Stimulated activated CD8-positive, alpha-beta memory T cell treated with anti-CD3 and anti-CD28 coated beads, Interleukin-15, amount 100 ng/mL, for 4 hours (primary cell): ENCODE measurements at regions not wholly inside any gene's neighbourhood (a gene's known extent, or its start where the extent isn't known, plus 50 kb on each side); places are given as distances from the start of the nearest gene placed in this dataset.
"Not testable (repeated sequence)": the region's sequence is repeated elsewhere in the genome, so short reads cannot be mapped to it uniquely, and the experiment has no call there.

Experiments
- DNase-seq, 2 donors: peaks; one replicate each; pipeline ENCODE4 v3.0.0-alpha.2; 2020; ENCODE audit warnings: low read depth in 2 of 2

DNA sequence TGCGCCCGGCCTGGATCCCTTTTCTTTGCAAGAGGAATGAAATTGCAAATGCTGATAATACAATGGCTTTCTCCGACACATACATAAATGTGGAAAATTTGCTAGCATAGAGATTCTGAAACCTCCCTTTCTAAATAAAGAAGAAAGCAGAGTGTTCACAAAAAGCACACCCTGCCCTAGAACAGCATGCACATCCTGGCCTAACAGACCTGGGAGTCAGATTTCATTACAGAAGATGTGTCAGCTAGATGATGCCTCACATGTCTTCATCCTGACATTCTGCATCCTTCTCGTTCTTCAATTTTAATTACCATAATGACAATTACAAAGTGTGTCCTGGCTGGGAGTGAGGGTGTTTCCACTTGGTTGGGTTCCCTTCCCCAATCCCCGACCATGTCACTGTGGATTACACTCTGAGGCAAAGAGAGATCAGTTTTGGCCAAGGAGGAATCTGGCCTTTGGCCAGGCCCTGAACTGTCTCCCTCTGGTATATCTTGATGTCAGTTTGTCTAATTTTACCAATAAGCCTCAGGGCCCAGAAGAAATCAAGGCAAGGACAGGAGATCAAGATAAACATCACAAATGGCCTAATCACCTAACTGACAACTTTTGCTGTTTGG is 104.9 kb upstream of the SPATA12 start:
- DNase-seq = no peak

DNA sequence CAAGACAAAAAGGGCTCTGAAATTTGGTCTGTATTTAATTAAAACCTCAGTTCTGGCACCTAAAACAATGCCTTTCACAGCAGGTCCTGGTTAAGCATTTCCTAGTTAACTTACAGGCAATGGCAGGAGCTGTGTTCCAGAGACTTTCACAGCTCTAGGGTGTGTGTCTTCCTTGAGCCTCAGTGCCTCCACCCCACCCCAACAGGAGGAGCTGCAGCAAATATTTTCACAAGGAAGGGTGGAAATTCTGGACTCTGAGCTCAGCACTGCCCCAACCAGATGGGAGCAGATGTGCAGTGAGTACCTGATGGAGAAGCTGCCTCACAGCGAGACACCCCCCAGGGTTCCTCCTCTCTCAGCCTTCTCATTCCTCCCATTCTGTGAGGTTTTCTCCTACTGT is 106.3 kb upstream of the SPATA12 start:
- DNase-seq = no peak

DNA sequence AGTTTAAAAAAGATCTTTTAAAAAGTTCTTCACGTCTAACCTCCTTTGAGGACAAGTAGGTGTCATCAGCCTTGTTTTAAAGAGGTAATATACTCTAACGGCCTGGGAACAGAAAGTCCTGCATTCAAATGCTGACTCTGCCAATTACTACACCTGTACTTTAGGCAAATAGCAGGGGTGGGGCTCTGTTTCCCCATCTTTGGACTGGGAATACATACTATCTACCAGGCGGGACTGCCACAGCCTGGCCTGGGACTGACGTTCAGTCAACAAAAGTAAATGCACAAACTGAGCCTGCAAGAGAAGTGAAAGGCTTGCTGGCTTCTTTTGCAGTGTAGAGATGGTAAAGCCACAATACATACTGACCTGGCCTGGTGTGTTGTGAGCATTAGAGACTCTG is 107.6 kb upstream of the SPATA12 start:
- no peak for DNase-seq

DNA sequence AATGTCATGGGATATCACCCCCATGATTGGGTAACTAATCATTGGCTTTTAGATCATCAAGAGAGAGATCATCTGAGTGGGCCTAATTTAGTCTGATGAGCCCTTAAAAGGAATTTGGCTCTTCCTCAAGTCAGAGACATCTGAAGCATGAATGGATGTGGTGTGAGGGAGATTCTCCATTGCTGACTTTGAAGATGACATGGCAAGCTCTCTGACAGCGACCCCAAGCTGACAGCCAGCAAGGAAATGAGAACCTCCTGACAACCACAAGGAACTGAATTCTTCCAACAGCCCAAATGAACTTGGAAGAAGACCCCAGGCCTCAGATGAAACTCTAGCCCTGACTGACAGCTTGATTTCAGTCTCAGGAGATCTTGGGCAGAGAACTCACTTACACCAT is 108.4 kb upstream of the SPATA12 start:
- DNase-seq = no peak

DNA sequence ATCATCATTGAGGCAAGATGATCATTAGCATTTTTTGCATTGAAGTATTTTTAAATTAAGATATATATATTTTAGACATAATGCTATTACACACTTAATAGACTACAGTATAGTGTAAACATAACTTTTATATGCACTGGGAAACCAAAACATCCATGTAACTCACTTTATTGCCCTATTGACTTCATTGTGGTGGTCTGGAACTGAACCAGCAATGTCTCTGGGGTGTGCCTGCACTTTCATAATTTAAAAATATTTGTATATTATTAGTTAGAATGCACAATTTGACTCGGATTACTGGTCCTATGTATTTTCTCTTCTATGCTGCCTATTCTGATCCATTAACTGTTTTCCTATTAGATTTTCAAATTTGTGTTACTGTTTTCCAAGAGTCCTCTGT is 109.1 kb upstream of the SPATA12 start:
- no peak for DNase-seq

DNA sequence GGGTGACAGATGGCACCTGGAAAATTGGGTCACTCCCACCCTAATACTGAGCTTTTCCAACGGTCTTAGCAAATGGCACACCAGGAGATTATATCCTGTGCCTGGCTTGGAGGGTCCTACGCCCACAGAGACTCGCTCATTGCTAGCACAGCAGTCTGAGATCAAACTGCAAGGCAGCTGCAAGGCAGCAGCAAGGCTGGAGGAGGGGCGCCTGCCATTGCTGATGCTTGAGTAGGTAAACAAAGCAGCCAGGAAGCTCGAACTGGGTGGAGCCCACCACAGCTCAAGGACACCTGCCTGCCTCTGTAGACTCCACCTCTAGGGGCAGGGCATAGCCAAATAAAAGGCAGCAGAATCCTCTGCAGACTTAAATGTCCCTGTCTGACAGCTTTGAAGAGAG is 115.1 kb upstream of the SPATA12 start:
- DNase-seq = not testable (repeated sequence)

DNA sequence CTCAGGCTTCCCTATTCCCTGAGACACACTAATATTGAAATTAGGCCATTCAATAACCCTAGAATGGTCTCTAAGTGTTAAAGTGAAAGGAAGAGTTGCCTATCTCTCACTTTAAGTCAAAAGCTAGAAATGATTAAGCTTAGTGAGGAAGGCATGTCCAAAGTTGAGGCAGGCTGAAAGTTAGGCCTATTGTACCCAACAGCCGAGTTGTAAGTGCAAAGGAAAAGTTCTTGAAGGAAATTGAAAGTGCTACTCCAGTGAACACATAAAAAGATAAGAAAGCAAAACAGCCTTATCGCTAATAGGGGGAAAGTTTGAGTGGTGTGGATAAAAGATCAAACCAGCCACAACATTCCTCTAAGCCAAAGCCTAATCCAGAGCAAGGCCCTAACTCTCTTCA is 117.9 kb upstream of the SPATA12 start:
- DNase-seq = no peak

DNA sequence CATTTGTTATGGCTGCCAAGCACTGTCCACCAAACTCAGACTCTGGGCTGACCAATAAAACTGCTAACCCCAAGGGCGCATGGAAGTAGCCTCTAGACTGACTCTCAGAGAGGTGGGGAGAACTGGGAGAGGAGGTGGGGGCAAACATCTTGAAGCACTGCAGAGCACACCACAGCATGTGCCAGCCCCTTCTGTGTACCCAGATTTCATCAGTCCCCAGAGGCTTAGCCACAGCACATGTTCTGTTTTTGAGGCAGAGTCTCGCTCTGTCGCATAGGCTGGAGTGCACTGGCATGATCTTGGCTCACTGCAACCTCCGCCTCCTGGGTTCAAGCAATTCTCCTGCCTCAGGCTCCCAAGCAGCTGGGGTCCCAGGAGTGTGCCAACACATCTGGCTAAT is 119.5 kb upstream of the SPATA12 start:
- DNase-seq = no peak

DNA sequence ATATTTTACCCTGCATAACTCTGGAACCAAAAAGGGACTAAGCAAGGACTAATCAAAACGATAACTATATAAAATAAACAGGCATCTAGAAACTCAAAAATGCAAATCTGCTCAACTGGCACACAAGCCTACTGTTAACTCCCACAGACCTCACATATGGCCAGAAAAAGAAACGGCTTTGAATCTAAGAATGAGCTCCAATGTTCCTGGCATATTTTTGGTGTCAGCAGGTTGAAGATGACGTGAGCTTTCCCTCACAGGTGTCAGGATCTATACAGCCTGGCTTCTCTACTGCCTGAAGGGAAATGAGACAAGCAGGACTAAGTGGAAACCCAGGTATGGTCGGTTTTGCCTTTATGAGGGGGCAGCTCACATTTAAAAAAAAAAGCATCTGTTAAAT is 120.1 kb upstream of the SPATA12 start:
- DNase-seq = no peak

DNA sequence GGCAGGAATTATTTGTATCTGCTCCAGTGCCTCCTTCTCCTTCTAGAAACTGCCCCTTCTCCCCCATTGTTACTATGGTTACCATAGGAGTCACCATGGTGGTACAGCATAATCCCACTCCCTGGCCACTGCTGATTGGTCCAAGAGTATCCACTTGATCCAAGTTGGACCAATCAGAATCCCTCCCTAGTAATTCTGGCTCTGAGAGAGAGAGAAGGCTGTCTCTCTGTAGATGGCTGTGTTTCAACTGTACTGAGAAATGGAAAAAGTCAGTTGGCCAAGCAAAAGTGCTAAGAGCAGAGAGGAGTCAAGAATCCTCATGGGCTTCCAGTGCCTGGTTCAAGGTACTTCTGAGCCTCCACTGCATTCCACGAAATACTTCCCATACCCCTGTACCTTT is 120.6 kb upstream of the SPATA12 start:
- DNase-seq = no peak

DNA sequence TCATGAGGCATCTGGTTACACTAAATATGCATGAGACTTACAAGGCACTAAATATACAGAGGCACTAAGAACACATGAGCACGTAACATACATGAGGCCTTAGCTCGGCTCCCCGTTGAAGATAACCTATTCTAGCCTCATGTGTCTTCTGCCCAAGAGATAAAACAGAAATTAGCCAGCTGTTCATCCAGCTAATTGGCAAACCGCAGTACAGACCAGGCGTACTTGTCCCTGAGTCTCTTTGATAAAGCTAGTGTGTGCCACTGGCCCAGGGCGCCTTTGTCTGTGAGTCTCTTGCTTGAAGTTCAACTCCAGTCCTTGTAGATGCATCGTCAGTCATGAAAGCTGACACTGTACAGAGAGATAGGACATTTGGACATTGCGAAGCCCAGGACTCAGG is 121.9 kb upstream of the SPATA12 start:
- no peak for DNase-seq

DNA sequence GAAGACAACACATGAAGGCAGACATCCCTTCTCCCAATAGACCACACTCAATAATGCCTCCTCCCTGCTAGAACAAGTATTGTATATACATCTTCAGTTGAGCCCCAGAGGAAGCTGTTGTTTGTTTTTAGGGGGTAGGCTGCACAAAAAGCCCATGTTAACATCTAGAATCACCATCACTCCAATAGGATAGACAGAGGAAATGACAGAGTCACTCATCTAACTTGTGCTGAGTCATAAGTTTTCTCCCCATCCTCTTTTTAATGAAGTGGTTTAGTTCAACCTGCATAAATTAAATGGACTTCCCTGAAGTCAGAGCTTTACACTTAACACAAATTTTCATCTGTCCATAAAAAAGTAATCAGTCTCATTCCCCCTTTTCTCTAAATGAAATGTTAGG is 122.9 kb upstream of the SPATA12 start:
- no peak for DNase-seq

DNA sequence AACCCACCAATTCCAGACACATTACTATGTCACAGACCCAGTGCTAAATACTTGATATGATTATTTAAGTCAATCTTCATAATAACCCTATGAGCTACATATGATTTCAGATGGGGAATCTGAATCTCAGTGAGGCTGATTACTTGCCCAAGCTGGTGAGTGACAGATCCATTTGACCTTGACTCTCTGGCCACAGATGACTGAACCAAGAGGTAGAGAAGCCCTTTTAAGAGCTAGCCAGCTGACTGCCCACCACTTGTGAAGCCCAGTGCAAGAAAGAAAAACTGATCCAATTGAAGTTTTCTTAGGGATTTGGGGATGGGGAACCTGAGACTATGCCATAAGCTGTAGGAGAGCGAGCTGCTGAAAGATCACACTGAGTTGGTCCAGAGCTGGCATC is 124.7 kb upstream of the SPATA12 start:
- no peak for DNase-seq

DNA sequence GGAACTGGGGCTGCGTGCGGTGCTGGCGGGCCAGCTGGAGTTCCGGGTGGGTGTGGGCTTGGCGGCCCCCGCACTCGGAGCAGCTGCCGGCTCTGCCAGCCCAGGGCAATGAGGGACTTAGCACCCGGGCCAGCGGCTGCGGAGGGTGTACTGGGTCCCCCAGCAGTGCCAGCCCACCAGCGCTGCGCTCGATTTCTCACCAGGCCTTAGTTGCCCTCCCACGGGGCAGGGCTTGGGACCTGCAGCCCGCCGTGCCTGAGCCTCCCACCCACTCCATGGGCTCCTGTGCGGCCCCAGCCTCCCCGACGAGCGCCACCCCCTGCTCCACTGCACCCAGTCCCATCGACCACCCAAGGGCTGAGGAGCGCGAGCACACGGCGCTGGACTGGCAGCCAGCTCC is 126.0 kb upstream of the SPATA12 start:
- DNase-seq = not testable (repeated sequence)

DNA sequence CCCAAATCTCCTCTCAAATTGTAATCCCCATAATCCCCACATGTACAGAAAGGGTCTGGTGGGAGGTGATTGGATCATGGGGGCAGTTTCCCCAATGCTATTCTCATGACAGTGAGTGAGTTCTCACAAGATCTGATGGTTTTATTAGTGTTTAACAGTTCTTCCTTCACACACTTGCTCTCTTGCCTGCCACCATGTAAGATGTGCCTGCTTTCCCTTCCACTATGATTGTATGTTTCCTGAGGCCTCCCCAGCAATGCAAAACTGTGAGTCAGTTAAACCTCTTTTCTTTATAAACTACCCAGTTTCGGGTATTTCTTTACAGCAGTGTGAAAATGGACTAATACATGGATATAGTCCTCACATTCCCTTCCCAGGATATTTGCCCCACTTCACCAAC is 126.7 kb upstream of the SPATA12 start:
- no peak for DNase-seq

DNA sequence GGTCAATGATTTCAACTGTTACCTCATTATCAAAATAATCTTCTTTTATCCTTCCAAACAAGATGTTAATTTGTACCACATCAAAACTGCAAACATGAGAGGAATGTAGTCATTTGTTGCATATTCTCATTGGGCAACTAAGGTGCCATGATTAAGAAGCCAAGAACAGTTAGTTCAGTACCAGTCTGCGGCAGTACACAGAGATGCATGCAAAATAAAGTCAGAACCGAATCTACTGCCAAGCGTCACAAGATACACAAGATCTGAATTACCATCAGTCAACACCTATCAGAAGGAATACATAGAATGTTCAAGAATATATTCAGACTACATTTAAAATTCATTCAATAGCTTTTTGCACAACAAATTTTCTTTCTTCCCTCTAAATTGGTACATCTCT is 127.6 kb upstream of the SPATA12 start:
- DNase-seq = no peak

DNA sequence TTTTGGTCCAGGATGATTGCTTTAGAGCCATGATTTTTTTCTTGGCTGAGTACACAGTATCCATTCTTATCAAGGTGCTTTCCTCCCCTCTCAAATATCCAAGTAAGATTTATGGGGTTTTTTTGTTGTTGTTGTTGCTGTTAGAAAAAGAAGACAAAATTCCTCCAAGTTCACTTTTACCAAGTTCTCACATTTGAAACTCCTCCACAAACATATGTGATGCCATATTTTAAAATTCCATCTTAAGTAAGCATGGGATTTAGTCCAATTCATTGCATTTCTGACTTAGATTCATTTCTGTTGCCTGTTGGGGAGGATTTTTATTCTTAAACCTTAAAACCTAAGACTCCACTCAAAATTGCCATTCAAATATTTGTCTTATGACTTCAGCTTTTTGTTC is 128.6 kb upstream of the SPATA12 start:
- no peak for DNase-seq

DNA sequence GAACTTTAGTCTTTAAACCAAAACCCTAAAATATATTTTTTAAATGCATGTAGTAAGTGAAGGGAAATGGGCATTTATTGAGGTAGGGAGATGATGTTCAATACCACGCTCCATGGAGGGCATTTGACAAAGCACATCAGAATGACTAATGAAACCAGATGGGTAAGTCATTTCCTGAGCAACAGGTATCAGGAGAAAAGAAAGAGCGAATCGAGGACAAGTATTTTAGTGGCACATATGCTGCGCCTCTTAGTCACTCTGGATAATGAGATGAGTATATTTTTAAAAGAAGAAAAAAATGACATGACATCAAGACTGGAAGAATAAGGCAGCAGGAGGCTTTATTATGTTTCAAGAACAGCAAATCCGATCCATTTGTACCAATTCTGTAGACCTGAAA is 129.0 kb upstream of the ARHGEF3 start:
- no peak for DNase-seq

DNA sequence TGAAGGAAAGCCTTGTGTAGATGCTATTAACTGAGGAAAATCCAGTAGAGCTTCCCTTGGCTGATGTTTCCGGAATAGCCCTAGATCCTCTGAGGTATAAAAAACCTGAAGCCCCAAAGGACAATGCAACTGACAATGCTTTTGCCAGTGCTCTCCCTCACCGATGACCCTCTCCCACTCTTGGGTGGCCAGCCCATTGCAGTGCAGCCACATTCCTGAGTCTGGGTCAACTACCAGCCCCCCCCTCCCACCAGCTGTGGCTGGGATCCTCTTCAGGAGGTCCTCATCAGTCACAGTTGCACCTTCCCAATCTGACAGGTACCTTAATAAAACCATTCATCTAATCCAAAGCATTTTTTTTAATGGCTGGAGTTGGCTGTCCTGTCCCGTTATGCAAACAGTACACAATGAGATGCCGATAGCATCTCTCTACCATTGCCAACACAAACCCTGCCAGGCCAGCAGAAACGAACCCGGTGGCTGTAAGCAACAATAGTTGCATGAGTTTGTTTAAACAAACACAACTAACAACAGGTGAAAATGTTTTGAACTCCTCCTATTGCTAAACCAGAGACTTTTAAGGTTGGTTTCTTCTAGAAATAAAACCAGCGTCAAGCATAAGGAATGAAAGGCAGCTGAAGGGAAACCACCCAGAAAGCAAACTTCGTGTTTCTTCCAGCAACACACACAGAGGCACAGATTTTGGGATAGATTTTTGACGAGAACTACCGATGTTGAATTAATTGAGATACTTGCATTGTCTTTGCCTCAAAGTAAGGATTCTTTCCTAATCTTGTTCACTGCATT is 128.3 kb upstream of the ARHGEF3 start:
- no peak for DNase-seq

DNA sequence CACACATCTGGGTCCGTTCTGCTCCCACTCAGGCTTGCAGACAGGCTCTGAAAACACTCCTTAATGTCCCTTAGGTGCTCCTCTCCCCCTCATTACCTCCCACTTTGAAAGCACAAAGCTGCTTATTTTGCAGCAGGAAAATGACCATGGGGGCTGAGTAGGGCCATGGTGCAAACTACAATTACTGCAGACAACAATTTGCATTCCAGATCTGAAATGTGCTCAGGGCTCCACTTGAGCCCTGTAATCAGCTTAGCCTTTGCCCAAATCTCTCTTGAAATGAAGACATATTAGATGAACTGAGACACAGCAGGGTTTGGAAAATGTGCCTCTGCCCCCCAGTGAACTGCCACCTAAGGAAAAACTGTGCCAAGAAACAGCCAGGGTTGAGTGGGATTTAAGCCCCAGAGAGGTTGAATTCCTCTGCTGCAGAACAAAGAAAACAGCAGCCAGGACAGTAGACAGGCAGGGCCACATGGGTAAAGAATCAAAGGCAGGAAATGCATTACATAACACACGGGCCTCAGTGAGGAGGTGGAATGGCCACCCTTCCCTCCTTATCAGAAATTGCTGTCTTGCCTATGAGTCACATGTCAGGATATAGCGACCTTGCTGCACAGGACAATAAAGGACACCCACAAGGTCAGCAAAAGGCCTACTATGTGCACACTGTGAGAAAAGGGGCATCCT is 126.8 kb upstream of the ARHGEF3 start:
- DNase-seq = no peak

DNA sequence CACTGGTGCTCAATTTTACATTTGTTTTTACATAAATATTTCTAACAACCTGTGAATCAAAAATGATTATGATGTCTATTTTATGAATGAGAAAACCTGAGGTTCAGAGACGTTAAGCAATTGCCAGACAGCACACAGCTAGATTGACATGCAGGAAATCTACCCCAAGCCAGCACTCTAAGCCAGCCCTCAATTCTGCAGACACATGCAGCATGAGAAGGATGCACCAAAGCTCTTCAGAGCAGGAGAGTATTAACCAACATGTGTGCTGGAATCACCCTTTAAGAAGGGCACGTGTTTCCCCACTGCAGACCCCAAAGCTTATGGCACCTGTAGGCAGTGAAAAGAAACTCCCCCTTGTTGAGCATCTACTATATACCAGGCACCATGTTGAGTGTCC is 126.1 kb upstream of the ARHGEF3 start:
- no peak for DNase-seq

DNA sequence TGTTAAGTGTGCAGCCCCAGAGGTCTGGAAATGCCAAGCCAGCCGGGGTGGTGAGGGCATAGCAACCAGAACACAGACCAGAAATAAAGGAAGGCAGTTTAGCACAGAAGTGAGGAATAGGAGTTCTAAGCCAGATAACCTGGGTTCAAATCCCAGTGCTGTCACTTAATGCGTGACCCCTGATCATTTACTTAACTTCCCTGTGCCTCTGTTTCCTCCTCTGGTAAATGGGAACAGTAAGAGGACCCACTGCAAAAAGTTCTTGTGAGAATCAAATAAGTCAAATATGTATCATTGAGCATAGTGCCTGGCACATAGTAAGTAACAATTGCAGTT is 125.2 kb upstream of the ARHGEF3 start:
- no peak for DNase-seq

DNA sequence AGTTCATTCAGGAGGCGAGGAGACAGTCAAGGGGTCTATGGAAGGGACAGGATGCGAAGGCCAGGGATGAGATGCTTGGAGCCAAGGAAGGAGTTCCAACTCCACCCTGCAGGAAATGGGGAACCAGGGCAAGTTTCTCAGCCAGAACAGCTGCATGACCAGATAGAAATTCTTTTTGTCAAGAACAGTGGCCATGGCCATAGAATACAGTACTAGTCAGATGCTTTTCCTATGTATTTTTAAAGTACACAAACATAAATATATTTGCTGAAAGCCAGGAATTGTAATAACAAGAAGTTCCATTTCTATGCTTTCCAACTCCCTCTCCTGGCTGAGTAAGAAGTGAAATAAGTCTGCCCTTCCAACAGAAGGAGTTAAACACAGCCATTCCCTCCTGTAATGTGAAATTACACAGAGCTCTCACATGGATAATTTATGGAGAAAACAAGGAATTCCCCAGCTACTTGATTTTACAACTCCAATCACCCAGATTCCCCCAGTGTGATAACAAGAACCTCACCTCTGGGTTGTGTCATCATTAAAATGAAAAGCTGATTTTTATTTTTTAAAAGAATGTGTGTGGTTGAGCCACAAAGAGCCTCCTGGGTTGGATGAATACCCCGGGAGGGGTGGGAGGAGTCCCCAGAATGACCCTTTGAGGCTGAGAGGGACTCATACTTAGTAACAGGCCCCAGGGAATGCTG is 124.6 kb upstream of the ARHGEF3 start:
- no peak for DNase-seq
